Hindlimb muscle (tissue), 1 donor: ENCODE measurements at regions not wholly inside any gene's neighbourhood (a gene's known extent, or its start where the extent isn't known, plus 50 kb on each side); places are given as distances from the start of the nearest gene placed in this dataset.
A peak's percentile ranks its signal among the peaks of the same experiment; 100 is the strongest.

Source experiments
- DNase-seq: peaks from one replicate; pipeline ENCODE4 v3.0.0-alpha.2; 2013

DNA sequence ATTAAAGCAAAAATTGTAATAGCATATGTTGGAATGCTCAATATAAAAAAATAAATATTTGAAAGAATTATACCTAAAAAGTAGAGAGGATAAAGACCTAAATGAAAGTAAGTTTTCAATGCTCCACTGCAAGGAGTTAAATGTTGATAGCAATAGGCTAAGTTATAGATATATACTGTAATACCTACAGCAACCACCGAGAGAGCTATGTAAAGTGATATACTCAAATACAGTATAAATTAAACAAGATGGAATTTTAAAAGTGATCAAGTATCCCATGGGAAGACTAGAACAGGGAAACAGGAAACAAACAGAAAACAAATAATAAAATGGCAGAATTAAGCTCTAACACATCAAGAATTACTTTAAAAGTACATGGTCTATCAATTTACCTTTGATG lies 73.9 kb downstream of the CASP3 start:
- no peak for DNase-seq

DNA sequence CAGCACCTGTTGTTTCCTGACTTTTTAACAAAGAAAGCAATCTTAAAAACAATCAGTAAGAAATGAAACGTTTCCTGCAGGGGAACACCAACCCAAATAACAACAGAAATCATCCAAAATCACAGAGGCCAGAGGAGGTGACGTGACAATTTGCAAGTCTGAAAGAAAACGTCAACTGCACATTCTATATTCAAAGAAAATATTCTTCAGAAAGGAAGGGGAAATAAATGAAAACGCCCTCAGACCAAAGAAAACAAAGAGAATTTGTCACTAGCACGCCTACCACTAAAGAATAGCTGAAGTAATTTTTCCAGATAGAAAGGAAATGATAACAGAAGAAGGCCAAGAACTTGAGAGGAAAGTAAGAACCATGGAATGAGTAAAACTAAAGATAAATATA lies 74.4 kb downstream of the CASP3 start:
- no peak for DNase-seq

DNA sequence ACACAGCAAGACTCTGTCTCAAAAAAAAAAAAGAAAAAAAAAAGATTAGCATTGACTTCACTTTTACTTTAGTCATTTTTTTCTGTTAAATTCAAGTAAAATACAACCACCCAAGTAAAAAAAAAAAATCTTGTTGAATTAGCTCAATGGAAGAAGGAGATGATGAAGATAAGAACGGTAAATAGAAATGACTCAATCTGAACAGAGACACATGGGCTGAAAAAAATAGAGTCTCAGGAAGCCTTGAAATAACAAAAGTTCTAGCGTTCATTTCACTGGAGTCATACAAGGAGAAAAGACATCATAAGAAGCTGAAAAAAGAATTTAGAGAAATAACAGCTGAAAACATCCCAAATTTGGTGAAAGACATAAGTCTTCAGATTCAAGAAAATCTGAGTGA lies 75.5 kb downstream of the CASP3 start:
- no peak for DNase-seq

DNA sequence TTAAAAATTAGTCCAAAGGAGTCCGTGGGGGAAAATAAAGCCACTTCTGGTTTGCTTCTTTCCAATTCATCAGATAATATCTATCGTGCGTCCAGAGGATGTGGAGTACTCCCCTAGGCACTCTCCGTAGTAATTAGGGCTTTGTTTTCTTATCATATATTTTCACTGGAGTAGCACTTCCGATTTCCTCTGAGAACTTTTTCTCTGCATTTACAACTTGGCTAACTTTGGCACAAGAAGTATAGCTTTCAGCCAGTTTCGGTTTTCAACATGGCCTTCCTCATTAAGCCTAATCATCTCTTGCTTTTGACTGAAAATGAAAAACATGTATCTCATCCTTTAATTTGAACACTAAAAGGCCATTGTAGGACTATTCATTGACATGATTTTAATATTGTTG lies 80.5 kb downstream of the CASP3 start:
- DNase-seq = no peak

DNA sequence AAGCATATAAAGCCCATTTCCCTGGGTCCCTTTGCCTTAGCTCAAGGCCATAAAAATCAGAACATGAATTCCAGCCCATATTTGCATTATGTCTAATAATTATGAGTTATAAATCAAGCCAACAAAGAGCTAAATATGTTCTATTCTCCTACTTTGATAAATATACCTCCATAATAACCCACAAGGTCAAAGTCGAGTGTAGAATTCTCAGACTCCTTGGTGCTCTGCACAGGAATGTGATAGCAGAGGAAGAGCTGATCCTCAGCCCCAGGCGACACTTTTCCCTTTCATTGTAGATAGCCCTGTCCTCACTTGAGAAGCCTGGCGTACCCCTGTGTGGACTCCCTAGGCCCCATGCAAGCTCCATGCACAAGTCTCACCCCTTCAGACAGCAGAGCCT lies 85.6 kb downstream of the CASP3 start:
- DNase-seq = no peak

DNA sequence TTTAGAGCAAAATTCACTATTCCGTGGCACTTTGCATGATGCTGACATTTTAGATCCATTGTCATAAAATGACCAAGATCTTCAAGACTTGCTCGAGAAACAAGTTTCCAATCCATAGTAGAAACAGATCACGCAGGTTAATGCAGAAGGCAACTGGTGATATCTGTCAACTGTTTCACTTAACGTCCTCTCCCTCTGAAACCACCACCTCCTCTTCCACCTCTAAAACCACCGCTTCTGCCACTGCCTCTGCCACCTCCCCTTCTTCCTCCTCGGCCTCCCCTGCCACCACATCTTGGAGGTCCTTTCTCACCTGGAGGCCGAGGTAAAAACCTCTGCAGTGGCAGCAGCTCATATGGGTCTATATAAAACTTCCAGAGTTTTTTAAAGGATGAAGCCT lies 84.6 kb upstream of the IRF2 start:
- DNase-seq = no peak

DNA sequence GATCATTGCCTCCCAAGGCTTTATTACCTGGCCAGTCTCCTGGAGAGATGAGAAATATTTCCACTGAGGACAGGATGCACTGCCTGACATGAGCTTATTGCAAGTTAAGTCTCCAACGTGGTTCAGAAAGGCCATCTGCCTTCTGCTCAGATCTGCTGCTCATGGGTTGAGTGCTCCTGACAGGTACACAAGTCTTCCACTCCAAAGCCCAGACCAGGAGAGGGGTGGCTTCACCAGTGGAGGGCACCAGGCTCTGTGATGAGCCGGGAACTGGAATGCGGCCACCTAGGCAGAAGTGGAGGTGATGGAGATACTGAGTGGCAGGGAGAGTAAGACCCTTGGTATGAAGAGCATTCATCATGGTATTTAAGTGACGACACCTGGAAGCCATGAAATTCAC lies 79.5 kb upstream of the IRF2 start:
- DNase-seq = no peak

DNA sequence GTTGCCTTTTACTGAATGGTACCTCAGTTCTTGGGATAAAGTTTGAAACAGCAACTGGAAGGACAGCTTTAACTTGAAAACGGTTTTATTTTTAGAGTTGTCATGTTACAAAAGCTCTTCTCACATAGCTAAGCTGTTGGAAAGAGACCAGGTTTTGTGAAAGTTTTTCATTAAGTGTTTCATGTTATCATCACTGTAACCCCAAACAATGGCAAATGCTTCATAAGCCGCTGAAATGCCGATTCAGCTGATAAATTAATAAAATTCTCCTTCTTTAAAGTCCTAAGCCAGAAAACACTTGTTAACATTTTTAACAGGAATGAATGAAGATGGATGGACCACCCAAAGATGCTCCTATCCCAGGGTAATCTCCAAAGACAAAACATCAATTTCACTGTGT lies 76.1 kb upstream of the IRF2 start:
- no peak for DNase-seq

DNA sequence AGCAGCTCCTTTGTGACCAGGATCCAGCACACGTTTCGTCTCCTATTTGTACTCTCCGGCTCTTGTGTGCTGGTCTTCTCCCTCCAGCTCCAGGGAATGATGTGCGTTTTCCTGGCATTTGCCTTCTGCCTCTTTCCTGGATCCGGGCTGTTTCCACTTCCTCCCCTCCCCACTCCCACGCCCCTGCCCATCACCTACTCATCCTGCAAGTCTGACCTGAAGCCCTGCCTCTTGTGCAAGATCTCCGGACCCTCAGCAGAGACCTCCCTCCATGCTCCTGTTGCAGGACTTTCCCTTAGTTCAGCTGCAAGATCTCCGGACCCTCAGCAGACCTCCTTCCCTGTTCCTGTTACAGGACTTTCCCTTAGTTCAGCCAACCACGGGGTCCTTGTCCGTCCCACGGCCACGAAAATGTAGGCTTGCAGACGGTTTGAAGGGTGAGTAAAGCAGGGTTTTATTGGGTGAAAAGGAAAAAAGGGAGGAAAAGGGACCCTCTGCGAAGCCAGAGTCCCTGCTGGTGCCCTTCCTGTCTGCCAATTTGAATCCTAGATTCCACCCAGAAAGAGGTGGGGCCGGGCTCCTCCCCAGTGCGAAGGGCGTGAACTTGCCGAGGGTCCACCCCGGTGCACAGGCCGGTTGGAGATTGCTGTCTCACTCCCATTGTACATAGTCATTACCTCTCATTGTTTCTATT lies 74.4 kb upstream of the IRF2 start:
- DNase-seq = no peak

DNA sequence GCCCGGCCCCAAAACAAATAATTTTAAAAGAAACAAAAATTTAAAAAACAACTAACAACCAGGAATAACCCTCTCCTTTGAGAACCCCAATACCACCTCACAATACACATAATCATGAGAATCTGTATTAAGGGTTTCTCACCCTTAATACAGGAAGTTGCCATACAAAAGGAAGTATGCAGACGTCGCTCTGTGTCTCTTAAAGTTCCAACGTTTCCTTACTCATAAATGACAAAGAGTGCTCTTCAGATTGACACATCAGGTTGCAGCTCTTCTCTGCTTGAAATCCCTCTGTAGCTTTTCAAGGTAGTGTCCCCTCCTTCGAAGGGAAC lies 73.9 kb upstream of the IRF2 start:
- DNase-seq = no peak

DNA sequence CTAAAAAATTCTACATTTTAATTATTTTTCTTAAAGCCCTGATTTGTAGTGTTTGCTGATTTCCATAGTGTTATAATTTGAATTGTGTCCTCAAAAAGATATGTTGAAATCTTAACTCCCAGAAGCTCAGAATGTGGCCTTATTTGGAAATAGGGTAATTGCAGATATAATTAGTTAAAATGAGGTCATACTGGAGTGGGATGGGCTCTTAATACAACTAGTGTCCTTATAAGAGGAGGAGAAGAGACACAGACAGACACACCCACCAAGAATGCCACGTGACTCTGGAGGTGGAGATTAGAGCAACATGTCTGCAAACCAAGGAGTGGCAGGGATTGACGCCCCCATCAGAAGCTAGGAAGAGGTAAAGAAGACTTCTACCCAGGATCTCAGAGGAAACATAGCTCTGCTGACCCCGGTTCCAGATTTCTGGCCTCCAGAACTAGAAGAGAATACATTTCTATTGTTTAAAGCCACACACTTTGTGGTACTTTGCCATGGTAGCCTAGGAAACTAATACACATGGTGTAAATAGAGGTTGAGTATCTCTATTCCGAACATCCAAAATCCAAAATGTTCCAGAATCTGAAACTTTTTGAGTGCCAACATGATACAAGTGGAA lies 70.5 kb upstream of the IRF2 start:
- DNase-seq = no peak

DNA sequence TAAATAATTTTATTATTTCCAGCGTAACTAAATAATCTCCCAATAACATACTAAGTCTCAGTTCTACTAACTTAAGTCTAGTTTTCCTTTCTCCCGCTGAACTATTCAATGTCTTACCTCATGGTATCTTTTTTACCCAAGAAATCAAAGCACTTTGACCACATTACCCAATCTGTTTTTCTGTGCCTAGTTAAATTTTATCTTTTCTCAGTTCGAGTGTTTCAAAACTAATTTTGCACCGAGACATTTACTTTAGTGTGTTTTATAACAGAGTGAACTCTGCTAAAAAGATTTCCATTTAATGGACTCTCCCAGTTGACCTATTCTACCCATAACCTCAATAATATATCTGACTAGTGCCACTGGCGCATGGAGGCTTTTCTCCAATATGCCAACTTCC lies 67.6 kb upstream of the IRF2 start:
- DNase-seq = no peak

DNA sequence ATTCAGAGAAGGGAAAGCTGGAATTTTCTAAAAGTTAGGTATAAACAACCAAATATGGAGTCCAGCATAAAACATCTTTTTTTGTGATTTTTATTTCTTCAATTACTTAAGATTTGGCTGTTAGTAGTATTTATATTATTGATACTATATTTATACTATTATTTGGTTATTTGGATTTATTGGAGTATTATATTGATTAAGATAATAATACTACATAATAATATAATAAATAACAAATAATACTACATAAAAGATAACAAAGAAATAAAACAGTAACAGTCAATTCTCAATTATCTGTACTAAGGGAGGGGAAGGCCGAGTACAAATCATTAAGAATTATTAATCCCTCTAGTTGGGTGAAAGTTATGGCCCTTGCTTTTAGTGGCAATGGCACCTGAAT lies 66.0 kb upstream of the IRF2 start:
- no peak for DNase-seq

DNA sequence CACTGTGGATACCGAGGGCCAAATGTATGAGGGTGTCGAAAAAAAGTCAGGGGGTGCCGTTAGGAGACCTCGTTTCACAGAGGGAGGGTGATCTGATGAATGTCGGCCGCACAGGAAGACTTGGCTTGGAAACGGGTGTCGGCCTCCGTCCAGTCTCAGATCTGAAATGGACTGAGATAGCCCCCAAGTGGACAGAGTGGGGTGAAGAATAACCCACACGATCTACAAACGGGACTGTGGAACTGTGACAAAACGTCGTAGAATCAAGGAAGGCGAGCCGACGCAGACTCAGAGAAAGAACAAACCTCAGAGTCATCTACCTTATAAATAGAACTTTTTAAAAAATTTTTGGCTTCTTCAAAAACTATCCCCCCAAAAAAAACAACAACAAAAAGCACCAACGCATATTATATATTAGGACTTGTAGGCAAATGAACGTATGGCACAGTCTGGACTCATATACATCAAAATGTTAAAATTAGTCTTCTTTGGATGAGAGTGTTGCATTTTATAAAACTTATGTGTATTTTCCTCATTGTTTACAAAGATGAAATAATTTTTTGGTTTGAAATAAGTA lies 63.8 kb upstream of the IRF2 start:
- DNase-seq = peak; percentile 95

DNA sequence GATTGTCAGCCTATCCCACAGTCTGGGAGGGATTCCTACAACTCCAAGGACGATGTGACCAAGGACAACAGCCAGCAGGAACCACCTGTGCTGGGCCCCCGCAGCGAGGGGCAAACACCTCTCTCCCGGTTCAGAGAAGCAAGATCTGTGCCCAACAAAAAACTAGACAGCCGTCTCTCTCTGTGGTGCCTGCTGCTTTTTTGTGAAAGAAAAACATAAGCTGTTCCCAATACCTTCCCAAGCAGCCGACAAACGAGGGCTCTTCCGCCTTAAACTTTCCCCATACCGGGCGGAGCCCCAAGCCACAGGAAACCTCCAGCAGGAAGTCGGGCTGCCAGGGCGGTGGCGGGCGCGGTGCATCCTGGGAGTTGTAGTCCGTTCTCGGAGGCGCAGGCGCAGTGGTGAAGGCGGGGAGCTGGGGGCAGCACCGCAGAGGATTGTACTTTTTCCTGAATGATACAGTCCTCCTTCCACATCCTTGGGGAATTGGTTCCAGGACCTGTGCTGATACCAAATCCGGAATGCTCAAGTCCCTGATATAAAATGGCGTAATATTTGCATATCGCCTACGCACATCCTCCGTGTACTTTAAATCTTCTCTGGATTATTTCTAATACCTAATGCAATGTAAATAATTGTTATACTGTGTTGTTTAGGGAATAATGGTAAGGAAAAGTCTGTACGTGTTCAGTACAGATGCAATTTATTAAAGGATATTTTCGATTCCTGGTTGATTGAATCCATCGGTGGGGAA lies 63.1 kb upstream of the IRF2 start:
- DNase-seq = peak; percentile 96

DNA sequence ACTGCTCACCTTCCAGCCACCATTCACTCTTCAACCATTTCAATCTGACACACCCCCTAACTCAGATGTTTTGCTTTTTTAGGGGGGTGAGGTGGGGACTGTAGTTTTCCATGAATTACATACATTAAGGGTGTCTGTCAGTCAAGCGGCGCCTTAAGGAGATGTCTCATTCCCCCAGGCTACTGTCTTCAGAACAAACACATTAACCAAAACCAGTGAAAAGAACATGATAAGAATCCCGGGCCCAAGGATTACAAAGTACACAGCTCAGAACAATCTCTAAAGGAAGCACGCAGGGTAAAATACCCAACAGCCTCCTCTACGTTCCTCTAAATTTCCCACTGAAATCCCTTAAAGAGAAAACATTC lies 62.5 kb upstream of the IRF2 start:
- no peak for DNase-seq

DNA sequence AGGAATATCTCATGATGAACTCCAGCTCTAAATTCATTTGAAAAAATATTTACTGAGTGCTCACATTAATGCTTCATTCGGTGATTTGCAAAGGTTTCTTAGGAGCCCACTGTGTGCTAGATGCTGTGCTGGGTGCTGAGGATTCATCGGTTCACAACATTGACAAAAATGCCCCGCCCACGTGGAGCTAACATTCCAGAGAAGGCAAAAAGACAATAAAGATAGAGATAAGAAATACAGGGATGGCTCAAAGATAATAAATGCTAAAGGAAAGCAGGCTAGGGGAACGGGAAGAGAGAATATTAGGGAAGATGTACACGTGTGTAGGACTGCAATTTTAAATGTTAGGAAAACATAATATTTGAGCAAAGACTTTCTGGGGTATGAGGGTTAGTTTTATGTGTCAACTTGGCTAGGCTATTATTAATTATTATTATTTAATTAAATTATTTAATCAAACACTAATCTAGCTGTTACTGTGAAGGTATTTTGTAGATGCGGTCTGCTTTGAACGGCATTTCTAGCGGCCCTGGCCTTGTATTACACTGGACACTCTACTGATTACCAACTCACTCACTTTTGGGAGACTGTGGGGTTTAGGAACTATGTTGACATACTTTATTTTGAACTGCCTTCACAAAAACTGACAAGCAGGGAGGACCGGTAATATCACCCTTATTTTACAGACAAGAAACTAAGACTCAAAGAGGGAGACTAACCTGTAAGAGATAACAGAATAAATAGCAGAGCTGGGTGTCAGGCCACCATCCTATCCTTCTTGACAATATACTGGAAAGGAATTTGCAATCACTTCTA lies 61.9 kb upstream of the IRF2 start:
- DNase-seq = no peak

DNA sequence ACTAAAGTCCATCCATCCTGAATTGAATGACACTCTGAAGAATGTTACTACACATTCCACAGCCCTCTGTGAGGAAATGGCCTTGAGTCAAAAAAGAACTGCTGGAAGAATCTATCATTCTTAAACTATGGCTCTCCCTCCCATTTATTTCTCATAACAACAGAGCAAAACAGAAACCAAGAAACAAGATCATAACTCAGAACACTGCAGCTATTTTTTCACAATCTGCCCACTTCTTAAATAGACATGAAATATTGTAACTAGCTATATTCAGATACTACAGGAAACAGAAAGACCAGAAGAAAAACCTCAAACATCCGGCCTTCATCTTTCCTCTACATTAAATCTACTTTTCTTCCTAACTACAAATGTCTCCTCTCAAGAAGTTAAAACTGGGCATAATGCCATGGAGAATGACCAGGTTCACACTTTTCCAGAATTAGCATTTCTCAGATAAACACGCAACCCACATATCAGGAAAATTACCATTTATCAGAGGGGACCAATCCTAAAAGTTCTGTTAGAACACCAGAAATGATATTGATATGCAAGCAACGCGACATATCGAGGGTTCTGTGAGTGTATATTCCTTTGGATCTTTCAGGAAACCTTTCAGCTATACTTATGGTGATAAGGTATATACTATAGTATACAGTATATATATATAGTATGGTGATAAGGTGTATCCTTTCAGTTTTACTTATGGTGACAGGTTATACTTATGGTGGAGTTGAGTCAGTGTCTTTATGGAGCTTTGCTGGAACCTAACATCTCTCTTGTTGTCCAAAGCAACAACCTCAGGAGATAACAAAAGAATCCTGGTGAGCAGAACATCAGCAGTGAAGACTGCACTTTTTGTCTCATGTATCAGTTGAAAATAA lies 60.4 kb upstream of the IRF2 start:
- DNase-seq = no peak

DNA sequence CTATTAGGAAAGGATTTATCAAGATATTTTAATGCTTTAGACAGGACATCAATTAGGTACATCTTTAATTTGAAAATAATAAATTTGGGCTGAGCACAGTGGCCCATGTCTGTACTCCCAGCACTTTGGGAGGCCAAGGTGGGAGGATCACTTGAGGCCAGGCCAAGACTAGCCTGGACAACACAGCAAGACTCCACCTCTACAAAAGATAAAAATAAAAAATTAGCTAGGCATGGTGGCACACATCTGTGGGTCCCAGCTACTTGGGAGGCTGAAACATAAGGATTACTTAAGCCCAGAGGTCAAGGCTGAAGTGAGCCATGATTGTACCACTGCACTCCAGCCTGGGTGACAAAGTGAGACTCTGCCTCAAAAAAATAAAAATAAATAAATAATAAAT lies 59.6 kb upstream of the IRF2 start:
- DNase-seq = no peak

DNA sequence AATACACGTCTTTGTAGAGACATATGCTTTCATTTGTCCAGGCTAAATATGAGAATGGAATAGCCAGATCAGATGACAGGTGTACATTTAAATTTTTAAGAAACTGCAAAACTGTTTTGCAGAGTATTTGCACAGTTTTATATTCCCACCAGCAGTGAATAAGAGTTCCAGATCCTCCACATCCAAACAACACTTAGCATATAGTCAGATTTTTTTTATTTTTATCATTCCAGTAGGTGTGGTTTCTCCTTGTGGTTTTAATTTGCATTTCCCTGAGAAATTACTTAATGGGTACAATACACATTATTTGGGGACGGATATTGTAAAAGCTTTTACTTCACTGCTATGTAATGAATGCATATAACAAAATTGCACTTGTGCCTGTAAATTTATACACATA lies 56.7 kb upstream of the IRF2 start:
- no peak for DNase-seq

DNA sequence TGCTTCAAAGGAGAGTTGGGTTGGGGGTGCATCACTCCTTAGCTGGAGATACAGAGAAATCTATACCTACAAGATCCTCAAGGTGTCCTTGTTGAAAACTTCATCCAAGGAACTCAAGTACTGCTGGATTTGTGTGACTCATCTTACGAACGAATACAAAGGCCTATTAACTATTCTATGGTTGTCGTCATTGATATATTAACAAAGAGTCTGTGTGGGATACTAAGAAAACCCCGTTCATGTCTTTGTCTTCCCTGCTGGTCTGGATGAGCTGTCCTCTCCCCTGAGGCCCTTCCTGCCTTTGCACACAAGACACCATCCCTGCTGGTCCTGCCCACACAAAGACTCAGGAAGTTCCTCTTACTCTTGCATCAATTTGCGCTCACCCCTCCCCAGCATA lies 54.9 kb upstream of the IRF2 start:
- DNase-seq = no peak

DNA sequence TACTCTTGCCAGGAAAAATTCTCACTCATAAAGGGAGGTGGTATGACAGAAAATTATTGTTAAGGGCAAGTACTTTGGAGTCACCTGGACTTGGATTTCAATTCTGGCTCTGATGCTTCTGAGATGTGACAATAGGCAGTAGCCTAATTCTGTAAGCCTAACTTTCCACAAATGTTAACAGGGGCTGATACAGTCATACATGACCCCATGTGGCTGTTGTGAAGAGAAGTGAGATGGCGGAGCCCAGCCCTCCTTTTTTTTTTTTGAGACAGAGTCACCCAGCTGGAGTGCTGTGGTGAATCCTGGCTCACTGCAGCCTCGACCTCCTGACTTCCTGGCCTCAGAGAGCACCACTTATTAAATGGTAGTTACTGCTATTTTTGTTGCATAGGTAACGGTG lies 54.4 kb upstream of the IRF2 start:
- DNase-seq = no peak
